Panc1 (cell line): ENCODE measurements at regions not wholly inside any gene's neighbourhood (a gene's known extent, or its start where the extent isn't known, plus 50 kb on each side); places are given as distances from the start of the nearest gene placed in this dataset.

Source experiments
- ATAC-seq: fragments of 200-7000 bp; cut with Tn5 transposase; 2 replicates; pipeline ENCODE4 v1.9.1; 2020; ENCODE audit warnings: mild to moderate bottlenecking, moderate library complexity
- BruUV-seq: library from RNA; stranded (reverse); fragments of 400-500 nt; replicated peaks from 2 replicates; lab custom pipeline; 2021; lab: Mats Ljungman, UMichigan
- CTCF ChIA-PET: fragments of 300-600 bp; sonication (Branson Sonifier 250); formaldehyde crosslinking; loops from one replicate; lab custom pipeline; 2022; ENCODE audit warnings: antibody characterized with exemption; lab: Charles Lee
- POLR2A ChIA-PET: fragments of 300-600 bp; sonication (Branson Sonifier 250); formaldehyde crosslinking; loops from one replicate; lab custom pipeline; 2022; ENCODE audit warnings: antibody characterized with exemption; lab: Charles Lee
- DNase-seq: peaks from one replicate; pipeline ENCODE4 v3.0.0-alpha.2; 2010; ENCODE audit warnings: low read depth, low spot score
- H3K27ac ChIP-seq: 2 replicates; pipeline ENCODE4 v1.5.1; 2011; ENCODE audit warnings: mild to moderate bottlenecking, low read length, inconsistent platforms
- H3K27me3 ChIP-seq: fragments of 200-500 bp; sonication (Bioruptor generic); 2 replicates; pipeline ENCODE4 v1.6.0; 2014; ENCODE audit warnings: low read length, inconsistent platforms; ENCODE audit not compliant: control insufficient read depth, insufficient read depth
- H3K36me3 ChIP-seq: fragments of 200-500 bp; sonication (Bioruptor generic); 2 replicates; pipeline ENCODE4 v1.5.1; 2014; ENCODE audit warnings: inconsistent platforms, mild to moderate bottlenecking, low read length, moderate library complexity; ENCODE audit not compliant: control insufficient read depth, insufficient read depth
- H3K4me1 ChIP-seq: 2 replicates; pipeline ENCODE4 v1.5.1; 2011; ENCODE audit warnings: inconsistent platforms, mild to moderate bottlenecking, low read length, moderate library complexity; ENCODE audit not compliant: control insufficient read depth, insufficient read depth
- H3K4me3 ChIP-seq, 2 experiments: 2 replicates each; pipeline ENCODE4 v1.5.1; 2011 to 2012; ENCODE audit warnings: low read depth in 2 of 2, low read length in 2 of 2, mild to moderate bottlenecking in 2 of 2, inconsistent platforms in 1 of 2, moderate library complexity in 1 of 2
- H3K9me3 ChIP-seq: fragments of 200-500 bp; sonication (Bioruptor generic); 2 replicates; pipeline ENCODE4 v1.5.1; 2014; ENCODE audit warnings: low read depth, mild to moderate bottlenecking, inconsistent platforms, low read length, moderate library complexity; ENCODE audit not compliant: control insufficient read depth, insufficient read depth
- POLR2AphosphoS5 ChIP-seq: IDR thresholded peaks from 2 replicates; pipeline ENCODE4 v1.6.1; 2012; ENCODE audit warnings: mild to moderate bottlenecking, low read depth, low read length, moderate library complexity
- SIN3A ChIP-seq: IDR thresholded peaks from 2 replicates; pipeline ENCODE4 v1.6.1; 2012; ENCODE audit warnings: low read depth, mild to moderate bottlenecking, low read length, moderate library complexity, borderline replicate concordance; ENCODE audit not compliant: insufficient read depth
- in situ Hi-C: cut with HindIII; loops from 2 replicates; pipeline ENCODE4 v1.10.0; 2016; ENCODE audit warnings: low sequenced_read_pairs, low pct_unique_long_range_greater_than_20kb
- intact Hi-C: fragments of 100-400 bp; cut with micrococcal nuclease; formaldehyde crosslinking; loops from one replicate; pipeline ENCODE4 v1.10.0; 2022; ENCODE audit not compliant: unreplicated experiment
- TF ChIP-seq, protein P1 (sequence below), 2 experiments: IDR thresholded peaks; 2 replicates each; pipeline ENCODE4 v1.6.1; 2011 to 2012; ENCODE audit warnings: low read depth in 2 of 2, control low read depth in 1 of 2, low read length in 1 of 2, mild to moderate bottlenecking in 1 of 2, moderate library complexity in 1 of 2; ENCODE audit not compliant: insufficient read depth in 1 of 2
- TF ChIP-seq, protein P2 (sequence below): fragments of 450-650 bp; IDR thresholded peaks from 2 replicates; pipeline ENCODE4 v1.5.1; 2017; ENCODE audit warnings: mild to moderate bottlenecking

DNA sequence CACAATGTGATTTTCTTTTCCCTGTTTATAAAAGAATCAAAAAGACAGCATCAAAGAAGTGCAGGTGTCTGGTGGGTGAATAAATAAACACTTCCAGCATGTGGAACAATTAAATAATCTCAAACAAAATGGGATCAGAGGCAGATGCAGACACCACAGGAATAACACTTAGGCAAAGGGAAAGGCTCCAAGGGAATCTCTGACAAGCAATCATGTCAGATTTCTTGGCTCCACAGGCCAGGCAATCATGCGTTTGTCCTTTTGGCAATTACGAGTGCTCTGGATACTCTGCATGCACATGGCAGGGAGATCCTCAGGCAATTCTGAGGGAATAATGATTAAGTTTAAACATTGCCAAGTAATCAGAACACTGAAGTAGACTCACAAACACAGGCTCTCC lies 403.5 kb upstream of the LUZP2 start:
- intact Hi-C loops: no loop called here
- Histone ChIP-seq H3K4me3 (no peak overlapping the region), H3K4me1 (no peaks in the 10 kb centered on the region), H3K27ac (no peak overlapping the region), H3K36me3 (no peaks in the 10 kb centered on the region), H3K9me3 (no peaks in the 10 kb centered on the region), H3K27me3 (no peaks in the 10 kb centered on the region)
- BruUV-seq: no TSS peak
- POLR2A ChIA-PET: no interaction called here
- no peak for ATAC-seq
- TF ChIP-seq, protein P1, sequence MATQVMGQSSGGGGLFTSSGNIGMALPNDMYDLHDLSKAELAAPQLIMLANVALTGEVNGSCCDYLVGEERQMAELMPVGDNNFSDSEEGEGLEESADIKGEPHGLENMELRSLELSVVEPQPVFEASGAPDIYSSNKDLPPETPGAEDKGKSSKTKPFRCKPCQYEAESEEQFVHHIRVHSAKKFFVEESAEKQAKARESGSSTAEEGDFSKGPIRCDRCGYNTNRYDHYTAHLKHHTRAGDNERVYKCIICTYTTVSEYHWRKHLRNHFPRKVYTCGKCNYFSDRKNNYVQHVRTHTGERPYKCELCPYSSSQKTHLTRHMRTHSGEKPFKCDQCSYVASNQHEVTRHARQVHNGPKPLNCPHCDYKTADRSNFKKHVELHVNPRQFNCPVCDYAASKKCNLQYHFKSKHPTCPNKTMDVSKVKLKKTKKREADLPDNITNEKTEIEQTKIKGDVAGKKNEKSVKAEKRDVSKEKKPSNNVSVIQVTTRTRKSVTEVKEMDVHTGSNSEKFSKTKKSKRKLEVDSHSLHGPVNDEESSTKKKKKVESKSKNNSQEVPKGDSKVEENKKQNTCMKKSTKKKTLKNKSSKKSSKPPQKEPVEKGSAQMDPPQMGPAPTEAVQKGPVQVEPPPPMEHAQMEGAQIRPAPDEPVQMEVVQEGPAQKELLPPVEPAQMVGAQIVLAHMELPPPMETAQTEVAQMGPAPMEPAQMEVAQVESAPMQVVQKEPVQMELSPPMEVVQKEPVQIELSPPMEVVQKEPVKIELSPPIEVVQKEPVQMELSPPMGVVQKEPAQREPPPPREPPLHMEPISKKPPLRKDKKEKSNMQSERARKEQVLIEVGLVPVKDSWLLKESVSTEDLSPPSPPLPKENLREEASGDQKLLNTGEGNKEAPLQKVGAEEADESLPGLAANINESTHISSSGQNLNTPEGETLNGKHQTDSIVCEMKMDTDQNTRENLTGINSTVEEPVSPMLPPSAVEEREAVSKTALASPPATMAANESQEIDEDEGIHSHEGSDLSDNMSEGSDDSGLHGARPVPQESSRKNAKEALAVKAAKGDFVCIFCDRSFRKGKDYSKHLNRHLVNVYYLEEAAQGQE (IDR thresholded peaks at IDR 0.05; ENCODE audit: insufficient read depth in 1 of 2, low read depth in 2 of 2, low read length in 1 of 2): no peak
- CTCF ChIA-PET: no interaction called here
- DNase-seq: no peak
- in situ Hi-C loops: no loop called here

DNA sequence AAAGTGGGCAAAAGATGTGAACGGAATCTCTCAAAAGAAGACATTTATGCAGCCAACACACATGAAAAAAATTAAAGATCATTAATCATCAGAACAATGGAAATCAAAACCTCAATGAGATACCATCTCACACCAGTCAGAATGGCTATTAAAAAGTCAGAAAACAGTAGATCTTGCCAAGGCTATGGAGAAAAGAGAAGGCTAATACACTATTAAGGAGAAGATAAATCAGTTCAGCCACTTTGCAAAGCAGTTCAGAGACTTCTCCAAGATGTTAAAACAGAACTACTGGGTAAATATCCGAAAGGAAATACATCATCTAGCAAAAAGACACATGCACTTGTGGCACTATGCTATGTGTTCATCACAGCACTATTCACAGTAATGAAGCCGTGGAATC lies 388.2 kb upstream of the LUZP2 start:
- no peak for DNase-seq
- in situ Hi-C loops: no loop called here
- ATAC-seq: no peak

More for the DNA sequence above, 388.2 kb upstream of the LUZP2 start:
- CTCF ChIA-PET: no interaction called here
- POLR2A ChIA-PET: no interaction called here
- Histone ChIP-seq H3K27me3 (no peaks in the 10 kb centered on the region), H3K4me3 (no peak overlapping the region), H3K9me3 (no peaks in the 10 kb centered on the region), H3K36me3 (no peaks in the 10 kb centered on the region), H3K4me1 (no peaks in the 10 kb centered on the region), H3K27ac (no peak overlapping the region)
- intact Hi-C loops: no loop called here
- no TSS peak for BruUV-seq
- TF ChIP-seq POLR2AphosphoS5 (no peak), SIN3A (no peak)
- TF ChIP-seq, protein P1 (IDR thresholded peaks at IDR 0.05; ENCODE audit: insufficient read depth in 1 of 2, low read depth in 2 of 2, low read length in 1 of 2): no peak
- TF ChIP-seq, protein P2, sequence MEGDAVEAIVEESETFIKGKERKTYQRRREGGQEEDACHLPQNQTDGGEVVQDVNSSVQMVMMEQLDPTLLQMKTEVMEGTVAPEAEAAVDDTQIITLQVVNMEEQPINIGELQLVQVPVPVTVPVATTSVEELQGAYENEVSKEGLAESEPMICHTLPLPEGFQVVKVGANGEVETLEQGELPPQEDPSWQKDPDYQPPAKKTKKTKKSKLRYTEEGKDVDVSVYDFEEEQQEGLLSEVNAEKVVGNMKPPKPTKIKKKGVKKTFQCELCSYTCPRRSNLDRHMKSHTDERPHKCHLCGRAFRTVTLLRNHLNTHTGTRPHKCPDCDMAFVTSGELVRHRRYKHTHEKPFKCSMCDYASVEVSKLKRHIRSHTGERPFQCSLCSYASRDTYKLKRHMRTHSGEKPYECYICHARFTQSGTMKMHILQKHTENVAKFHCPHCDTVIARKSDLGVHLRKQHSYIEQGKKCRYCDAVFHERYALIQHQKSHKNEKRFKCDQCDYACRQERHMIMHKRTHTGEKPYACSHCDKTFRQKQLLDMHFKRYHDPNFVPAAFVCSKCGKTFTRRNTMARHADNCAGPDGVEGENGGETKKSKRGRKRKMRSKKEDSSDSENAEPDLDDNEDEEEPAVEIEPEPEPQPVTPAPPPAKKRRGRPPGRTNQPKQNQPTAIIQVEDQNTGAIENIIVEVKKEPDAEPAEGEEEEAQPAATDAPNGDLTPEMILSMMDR: no peak
